Adrenal gland (tissue), 9 donors: ENCODE measurements at regions not wholly inside any gene's neighbourhood (a gene's known extent, or its start where the extent isn't known, plus 50 kb on each side); places are given as distances from the start of the nearest gene placed in this dataset.

Experiments
- DNase-seq, 7 donors: peaks; one replicate each; pipeline ENCODE4 v3.0.0-alpha.2; 2019 to 2020
- H3K27ac ChIP-seq, 5 donors: fragments of 200-600 bp; sonication (generic) in 4 of 5; 1 replicate in 3 of 5; 2 replicates in 2 of 5; pipeline versions ENCODE4 v1.5.1 to v1.8.0; 2016 to 2020; ENCODE audit warnings: mild to moderate bottlenecking in 1 of 5
- H3K27me3 ChIP-seq: fragments of 200-600 bp; 2 replicates; pipeline ENCODE4 v1.8.0; 2021
- H3K36me3 ChIP-seq, 2 donors: fragments of 200-600 bp; replicated peaks in 1 of 2; 1 replicate in 1 of 2; 2 replicates in 1 of 2; pipeline versions ENCODE4 v1.5.1 to v1.8.0; 2018 to 2022
- H3K4me1 ChIP-seq, 2 donors: fragments of 200-600 bp; replicated peaks in 1 of 2; 1 replicate in 1 of 2; 2 replicates in 1 of 2; pipeline versions ENCODE4 v1.5.1 to v1.8.0; 2018 to 2021
- H3K4me3 ChIP-seq, 4 donors: fragments of 200-600 bp; sonication (generic) in 3 of 4; one replicate each; pipeline ENCODE4 v1.5.1; 2016 to 2018
- H3K9me3 ChIP-seq, 3 donors: fragments of 200-600 bp; sonication (generic) in 1 of 3; replicated peaks in 1 of 3; 1 replicate in 2 of 3; 2 replicates in 1 of 3; pipeline versions ENCODE4 v1.5.1 to v1.8.0; 2016 to 2021
- POLR2A ChIP-seq, 2 donors: fragments of 450-650 bp; IDR thresholded peaks; one replicate each; pipeline ENCODE4 v1.6.1; 2017; ENCODE audit warnings: antibody characterized with exemption in 2 of 2, mild to moderate bottlenecking in 2 of 2, moderate library complexity in 1 of 2
- WGBS, 4 donors: extraction: QIAGEN DNeasy Blood & Tissue Kit in 2 of 4; methylation state at CpG; one replicate each; pipeline versions ENCODE4 v1.1.5 to v1.1.7; 2013 to 2017; 5-methylcytosine and 5-hydroxymethylcytosine counted together
- intact Hi-C, 2 donors: fragments of 100-400 bp; cut with DNase I; formaldehyde crosslinking; loops; one replicate each; pipeline versions ENCODE4 v1.14.1 to v1.15.0; 2022 to 2023
- TF ChIP-seq, protein P1 (sequence below), 6 experiments: fragments of 450-650 bp in 4 of 6; fragments of 200-600 bp in 2 of 6; sonication (generic) in 1 of 6; IDR thresholded peaks; 1 replicate in 5 of 6; 2 replicates in 1 of 6; pipeline versions ENCODE4 v1.5.1 to v1.8.0; 2016 to 2021; ENCODE audit warnings: antibody characterized with exemption in 6 of 6, mild to moderate bottlenecking in 2 of 6, moderate library complexity in 1 of 6
- donor health status: healthy with polysubstance abuse.
- donor health status: Bipolar disorder and iron deficiency.
- donor health status: DM: yes; HTN: yes; CAD: no.
- donor health status: DM: no; HTN: no; CAD: no.
- donor health status: DM: no; HTN: no; CAD: no.

DNA sequence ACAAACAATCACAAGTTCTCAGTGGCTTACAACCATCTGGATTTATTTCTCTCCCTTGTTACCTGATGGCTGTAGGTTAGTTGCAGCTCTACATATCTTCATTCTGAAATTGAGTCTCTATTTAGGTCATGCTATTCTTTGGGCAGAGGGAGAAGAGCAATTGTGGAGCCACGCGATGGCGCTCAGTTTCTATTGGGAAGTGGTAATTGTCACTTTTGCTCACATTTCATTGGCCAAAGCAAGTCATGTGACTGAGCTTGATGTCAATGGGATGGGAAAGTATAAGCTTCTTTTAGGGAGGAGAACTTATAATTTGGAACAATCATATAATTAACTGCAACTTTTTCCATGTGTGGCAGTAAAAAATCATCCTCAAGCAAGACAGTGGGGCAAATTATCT lies 166.5 kb downstream of the LMO4 start:
- H3K4me1 ChIP-seq: no peaks in the 10 kb centered on the region
- H3K9me3 ChIP-seq: no peaks in the 10 kb centered on the region
- H3K4me3 ChIP-seq: no peak overlapping the region
- no peaks in the 10 kb centered on the region for H3K36me3 ChIP-seq
- intact Hi-C loops: no loop called here
- H3K27ac ChIP-seq: no peak overlapping the region
- no peak for TF ChIP-seq POLR2A (IDR thresholded peaks at IDR 0.05)
- TF ChIP-seq, protein P1, sequence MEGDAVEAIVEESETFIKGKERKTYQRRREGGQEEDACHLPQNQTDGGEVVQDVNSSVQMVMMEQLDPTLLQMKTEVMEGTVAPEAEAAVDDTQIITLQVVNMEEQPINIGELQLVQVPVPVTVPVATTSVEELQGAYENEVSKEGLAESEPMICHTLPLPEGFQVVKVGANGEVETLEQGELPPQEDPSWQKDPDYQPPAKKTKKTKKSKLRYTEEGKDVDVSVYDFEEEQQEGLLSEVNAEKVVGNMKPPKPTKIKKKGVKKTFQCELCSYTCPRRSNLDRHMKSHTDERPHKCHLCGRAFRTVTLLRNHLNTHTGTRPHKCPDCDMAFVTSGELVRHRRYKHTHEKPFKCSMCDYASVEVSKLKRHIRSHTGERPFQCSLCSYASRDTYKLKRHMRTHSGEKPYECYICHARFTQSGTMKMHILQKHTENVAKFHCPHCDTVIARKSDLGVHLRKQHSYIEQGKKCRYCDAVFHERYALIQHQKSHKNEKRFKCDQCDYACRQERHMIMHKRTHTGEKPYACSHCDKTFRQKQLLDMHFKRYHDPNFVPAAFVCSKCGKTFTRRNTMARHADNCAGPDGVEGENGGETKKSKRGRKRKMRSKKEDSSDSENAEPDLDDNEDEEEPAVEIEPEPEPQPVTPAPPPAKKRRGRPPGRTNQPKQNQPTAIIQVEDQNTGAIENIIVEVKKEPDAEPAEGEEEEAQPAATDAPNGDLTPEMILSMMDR (IDR thresholded peaks at IDR 0.05): no peak
- H3K27me3 ChIP-seq: no peaks in the 10 kb centered on the region
- no peak for DNase-seq
- 87 to 99% (median 91%) methylated on average over 3 of the region's 3 CpGs for WGBS, 4 donors

DNA sequence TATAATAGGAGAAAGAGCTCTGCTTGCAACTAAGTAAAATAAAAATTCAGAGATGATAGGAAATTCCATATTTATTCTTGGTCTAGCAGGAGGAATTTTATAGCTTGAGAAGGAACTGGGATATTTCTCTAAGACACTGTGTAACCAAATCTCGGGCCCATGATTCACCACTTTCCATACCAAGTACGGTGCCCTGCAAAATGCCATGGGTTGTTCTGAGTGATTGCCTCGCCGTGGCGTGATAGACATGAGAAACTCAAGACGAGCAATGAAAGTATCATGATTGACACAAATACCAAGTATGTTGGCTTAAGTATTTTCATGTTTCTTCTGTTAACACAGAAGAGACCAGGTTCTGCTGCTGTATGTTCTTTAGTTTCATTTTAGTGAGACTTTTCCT lies 167.2 kb downstream of the LMO4 start:
- intact Hi-C loops: no loop called here
- Histone ChIP-seq H3K27me3 (no peaks in the 10 kb centered on the region), H3K9me3 (no peaks in the 10 kb centered on the region), H3K4me1 (no peaks in the 10 kb centered on the region), H3K36me3 (no peaks in the 10 kb centered on the region), H3K4me3 (no peak overlapping the region), H3K27ac (no peak overlapping the region)
- TF ChIP-seq, protein P1 (IDR thresholded peaks at IDR 0.05): no peak
- no peak for TF ChIP-seq POLR2A (IDR thresholded peaks at IDR 0.05)
- no peak for DNase-seq
- 87 to 91% (median 90%) methylated on average over 6 of the region's 6 CpGs for WGBS, 4 donors

- intact Hi-C loops: no loop called here
- TF ChIP-seq, protein P1 (IDR thresholded peaks at IDR 0.05): no peak
- TF ChIP-seq POLR2A (IDR thresholded peaks at IDR 0.05): no peak
These were observed 168.9 kb downstream of the LMO4 start for GRCh38 chr1:87497380-87498203.

GRCh38 chr1:87501738-87502137 lies 173.1 kb downstream of the LMO4 start:
- H3K4me1 ChIP-seq: no peaks in the 10 kb centered on the region
- H3K9me3 ChIP-seq: no peaks in the 10 kb centered on the region
- no peak for DNase-seq
- H3K27ac ChIP-seq: no peak overlapping the region
- no peak for TF ChIP-seq POLR2A (IDR thresholded peaks at IDR 0.05)
- TF ChIP-seq, protein P1 (IDR thresholded peaks at IDR 0.05): no peak
- no peaks in the 10 kb centered on the region for H3K27me3 ChIP-seq
- no peaks in the 10 kb centered on the region for H3K36me3 ChIP-seq
- intact Hi-C loops: no loop called here
- WGBS, 4 donors: 53 to 57% (median 55%) methylated on average over 2 of the region's 2 CpGs
- no peak overlapping the region for H3K4me3 ChIP-seq

More at GRCh38 chr1:87497380-87498203, 168.9 kb downstream of the LMO4 start:
- no peak overlapping the region for H3K4me3 ChIP-seq
- H3K27ac ChIP-seq: no peak overlapping the region
- no peaks in the 10 kb centered on the region for H3K36me3 ChIP-seq
- 55 to 62% (median 57%) methylated on average over 1 of the region's 1 CpG for WGBS, 4 donors
- H3K9me3 ChIP-seq: no peaks in the 10 kb centered on the region
- no peak for DNase-seq
- no peaks in the 10 kb centered on the region for H3K27me3 ChIP-seq
- no peaks in the 10 kb centered on the region for H3K4me1 ChIP-seq
